Activated CD8-positive, alpha-beta memory T cell treated with anti-CD3 and anti-CD28 coated beads for 48 hours (primary cell): ENCODE measurements at regions not wholly inside any gene's neighbourhood (a gene's known extent, or its start where the extent isn't known, plus 50 kb on each side); places are given as distances from the start of the nearest gene placed in this dataset.

Experiments used
- DNase-seq, 3 experiments: peaks; one replicate each; pipeline ENCODE4 v3.0.0-alpha.2; 2020; ENCODE audit warnings: low read depth in 2 of 3, low spot score in 2 of 3

DNA sequence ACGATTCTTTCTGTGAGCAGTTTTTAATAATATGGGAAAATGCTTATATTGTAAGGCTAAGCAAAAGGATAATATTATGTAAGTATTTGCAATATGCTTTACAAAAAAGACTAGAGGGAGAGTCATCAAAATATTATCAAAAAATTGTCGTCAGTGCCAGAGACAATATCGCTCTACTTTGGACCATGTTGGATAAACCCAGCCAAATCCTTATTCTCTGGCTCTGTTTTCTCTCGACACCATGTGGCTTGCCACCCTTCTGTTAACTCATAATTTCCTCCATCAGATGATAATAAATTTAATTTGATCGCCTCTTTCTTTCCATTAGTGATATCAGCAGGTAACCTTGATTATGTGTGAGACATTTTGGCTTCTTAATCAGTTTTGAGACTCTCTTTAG is 129.9 kb downstream of the CDC42EP3 start:
- DNase-seq, result no peak

DNA sequence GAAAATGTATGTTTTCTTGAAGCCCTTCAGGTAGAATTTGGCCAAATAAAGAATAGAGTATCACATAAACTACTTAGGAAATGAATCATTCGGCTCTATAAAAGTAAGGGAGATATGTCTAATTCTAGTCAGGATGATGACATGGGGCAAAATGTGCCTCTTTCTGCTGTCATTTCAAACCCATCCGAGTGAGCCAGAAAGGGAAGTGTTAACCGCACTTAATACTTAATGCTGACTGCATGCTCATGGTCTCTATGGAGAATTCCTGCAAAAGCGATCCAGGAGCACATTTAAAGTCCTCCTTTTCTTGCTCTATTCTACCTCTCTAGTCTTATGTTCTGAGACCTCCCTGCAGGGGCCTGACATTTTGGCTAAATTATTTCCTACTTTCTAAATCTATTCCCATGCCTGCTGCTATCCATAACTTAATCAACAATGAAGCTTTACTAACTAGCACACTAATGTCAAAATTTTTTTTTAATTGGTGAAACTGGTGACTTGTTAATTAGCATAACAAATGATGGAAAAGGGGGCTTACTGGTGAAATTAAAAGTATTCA is 127.4 kb downstream of the CDC42EP3 start:
- DNase-seq, result no peak

DNA sequence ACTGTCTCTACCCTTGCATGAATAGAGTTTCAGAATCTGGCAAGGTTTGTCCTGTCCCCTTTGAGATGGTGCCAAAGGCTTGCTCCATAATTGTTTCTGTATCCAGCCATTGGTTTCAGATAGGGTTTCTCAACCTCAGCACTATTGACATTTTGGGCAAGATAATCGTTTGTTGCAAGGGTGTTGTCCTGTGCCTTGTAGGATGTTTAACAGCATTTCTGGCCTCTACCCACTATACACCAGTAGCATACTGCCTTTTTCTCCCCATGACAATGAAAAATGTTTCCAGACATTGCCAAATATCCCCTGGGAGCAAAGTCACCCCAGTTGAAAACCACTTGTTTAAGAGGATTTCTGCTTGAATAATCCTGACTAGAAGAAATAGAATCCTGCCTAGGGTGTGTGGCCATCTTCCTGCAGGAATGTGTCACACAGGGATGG is 126.8 kb downstream of the CDC42EP3 start:
- no peak for DNase-seq

DNA sequence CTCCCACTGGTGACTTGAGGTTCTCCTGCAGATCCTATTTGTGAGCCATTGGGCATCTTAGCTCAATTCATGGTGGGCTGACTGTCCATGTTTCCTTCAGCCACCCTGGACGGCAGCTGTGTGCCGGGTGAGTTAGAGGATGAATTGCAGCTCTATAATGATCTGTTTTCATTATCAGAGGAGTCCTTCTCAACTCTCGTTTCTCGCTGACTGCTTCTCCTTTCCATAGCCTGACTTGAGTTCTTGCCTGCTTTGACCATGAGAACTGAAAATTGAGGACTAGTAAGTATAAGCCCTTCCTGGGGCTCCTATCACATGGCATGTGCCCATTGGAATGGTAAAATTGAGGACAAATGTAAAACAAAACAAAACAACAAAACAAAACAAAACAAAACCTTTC is 121.8 kb downstream of the CDC42EP3 start:
- no peak for DNase-seq

DNA sequence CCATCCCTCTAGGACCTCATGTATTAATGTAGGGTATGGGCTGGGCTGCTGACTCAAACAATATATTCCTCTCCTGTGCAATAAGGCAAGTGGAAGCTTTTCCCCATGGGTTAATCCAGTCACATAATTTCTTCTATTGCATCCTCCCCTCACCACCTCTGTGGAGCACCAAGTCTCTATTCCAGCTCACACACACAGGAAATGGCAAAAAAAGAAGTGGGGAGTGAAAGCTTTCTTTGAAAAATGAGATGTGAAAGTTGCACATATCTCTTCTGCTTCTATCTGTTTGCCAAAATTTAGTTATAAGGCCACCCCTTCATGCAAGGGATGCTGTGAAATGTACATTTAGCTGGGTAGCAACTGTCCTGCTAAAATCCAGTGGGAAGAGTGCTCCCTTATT is 121.3 kb downstream of the CDC42EP3 start:
- no peak for DNase-seq

DNA sequence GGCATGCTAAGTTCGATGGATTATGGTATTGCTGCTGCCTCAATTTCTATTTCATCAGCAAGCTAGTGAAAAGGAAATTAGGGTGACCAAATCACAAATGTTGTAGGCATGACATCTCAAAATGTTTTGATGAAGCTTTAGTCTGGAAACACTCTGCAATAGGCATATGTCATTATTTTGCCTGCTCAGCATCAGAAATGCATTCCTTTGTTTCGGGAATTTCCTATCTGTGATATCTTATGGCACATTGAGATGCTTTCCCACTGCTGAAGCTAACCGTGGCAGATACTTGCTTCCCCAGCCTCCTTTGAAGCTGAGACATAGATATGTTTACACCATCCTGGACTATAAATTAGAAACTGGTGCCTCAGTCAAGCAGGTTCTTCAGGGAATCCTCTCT is 119.7 kb downstream of the CDC42EP3 start:
- DNase-seq, result no peak

DNA sequence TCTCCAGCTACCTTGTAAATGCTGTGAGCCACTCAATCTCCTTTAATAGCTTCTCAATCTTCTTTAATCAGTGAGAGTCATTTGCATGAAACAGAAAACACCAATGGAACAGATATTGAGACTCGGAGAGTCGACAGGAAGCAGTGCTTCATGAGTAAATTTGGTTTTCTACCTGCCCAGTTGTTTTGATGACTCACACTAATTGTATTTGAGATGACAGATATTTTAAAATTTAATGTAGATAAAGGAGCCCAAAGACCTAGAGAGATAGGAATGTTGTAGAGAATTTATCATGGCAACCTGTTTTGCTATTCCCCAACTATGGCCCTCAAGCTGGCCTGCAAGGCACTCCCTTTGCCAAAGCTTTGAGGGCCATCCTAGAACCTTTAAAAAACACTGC is 119.1 kb downstream of the CDC42EP3 start:
- no peak for DNase-seq

DNA sequence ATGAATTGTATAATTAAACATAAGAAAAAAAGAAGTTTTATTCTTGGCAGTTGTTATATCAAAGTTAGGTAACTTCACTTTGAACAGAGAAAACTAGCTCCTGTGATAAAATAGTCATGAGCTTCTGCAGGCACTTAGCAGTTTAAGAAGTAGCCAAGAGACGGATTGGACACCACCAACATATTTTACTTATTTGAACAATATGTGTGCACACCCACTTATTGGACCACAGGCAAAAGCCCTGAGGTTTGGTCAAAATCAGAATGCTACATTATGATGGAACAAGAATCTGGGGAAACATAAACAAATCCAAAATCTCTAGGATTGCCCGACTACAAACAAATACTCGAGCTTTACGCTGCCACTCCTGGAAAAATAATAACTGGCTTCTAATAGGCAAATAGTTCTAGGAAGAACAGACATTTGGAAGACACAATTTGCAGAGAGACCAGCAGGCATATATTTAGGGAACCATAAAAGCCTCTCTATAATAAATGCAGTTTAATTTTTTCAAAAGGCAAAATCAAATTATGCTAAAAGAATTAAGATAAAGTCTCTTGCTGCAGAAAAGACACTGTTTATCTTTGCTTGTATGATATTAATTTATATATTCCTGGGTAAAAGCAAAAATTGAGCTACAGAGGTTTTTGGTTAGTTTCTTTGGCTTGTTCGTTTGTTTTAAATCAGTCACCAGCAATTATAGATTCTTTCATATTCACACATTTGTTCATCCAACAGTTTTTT is 117.9 kb downstream of the CDC42EP3 start:
- DNase-seq, result no peak

DNA sequence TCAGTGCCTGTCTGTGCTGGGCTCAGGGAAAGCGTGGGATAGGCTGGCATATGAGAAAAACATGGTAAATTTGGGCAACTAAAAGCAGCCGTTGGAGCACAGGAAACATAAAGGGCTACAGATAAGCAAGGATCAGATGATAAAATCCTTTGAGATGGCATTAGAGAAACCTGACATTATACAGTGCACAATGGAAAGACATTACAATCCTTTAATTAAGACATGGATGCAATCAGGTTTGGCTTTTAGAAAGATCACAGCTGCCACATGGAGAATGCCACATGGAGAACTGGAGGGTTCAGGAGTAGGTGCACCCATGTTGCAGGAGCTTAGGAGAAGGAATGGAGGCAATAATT is 117.3 kb downstream of the CDC42EP3 start:
- no peak for DNase-seq

DNA sequence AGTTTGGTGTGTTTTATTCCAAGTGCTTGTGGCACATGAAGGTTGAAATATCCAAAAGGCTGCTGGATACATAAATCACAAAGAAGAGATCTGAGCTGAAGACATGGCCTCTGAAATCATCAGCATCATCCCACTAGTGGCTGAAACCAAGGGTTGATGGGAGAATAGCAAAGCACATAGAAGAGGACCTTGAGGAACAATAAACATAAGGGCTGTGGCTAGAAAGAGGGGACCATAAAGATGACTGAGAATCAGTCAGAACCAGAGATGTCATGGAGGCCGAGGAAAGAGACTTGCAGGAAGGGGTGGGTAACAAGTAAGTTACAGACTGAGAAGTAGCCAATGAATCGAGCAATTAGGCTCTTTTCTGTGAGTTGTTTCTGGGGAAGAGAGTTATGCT is 116.8 kb downstream of the CDC42EP3 start:
- DNase-seq, result no peak

DNA sequence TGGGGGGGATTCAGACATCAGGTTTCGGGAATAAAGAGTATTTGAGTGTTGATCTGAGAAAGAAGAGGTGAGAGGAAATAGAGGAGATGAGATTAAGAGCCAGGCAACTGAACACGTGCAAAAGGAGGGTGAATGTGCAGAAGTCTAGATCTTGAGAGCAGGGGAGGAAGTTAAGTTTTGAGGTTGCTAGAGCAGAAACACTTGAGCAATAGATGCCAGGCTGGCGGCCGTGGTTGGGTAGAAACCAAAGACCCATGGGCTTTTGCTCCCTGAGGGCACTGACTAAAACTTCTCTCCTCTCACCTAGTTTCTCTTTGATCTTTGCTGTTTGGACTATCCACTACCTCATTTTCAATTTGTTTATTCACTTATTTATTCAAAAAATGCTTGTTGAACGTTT is 116.0 kb downstream of the CDC42EP3 start:
- no peak for DNase-seq

DNA sequence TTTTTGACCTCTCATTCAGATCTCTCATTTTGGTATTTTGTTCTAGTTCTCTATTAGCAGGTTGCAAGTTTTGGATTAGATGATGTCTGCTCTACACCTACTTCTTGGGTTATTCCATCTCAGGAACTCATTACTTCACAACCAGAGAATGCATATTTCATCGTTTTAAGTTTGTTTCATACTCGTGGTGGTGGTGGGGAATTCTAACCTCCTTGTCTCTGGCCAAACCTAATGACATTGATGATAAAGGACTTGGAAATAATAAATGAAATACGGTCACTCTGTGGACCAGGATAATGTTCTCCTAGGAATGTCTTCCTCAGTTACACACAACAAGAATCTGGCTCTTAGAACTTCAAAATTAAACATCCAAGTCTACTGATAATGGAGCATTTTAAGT is 115.2 kb downstream of the CDC42EP3 start:
- no peak for DNase-seq

DNA sequence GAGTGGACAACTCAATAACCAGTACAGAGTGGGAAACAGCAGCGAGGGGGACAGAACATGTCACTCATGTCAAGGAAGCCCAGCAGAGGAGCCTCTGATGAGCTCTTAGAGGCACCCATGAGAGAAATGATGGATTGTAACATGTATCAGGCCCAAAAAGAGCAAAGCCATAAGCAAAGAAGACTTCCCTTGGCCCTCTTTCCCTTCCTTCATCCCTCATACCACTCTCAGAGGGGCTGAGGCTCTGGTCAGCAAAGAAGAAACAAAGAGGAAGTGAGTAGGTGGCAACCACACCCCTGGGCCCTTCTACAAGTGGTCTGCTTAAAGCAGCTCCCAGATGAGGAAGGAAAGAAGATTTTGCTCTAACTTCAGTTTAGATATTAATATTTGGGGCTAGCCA is 112.8 kb downstream of the CDC42EP3 start:
- no peak for DNase-seq

DNA sequence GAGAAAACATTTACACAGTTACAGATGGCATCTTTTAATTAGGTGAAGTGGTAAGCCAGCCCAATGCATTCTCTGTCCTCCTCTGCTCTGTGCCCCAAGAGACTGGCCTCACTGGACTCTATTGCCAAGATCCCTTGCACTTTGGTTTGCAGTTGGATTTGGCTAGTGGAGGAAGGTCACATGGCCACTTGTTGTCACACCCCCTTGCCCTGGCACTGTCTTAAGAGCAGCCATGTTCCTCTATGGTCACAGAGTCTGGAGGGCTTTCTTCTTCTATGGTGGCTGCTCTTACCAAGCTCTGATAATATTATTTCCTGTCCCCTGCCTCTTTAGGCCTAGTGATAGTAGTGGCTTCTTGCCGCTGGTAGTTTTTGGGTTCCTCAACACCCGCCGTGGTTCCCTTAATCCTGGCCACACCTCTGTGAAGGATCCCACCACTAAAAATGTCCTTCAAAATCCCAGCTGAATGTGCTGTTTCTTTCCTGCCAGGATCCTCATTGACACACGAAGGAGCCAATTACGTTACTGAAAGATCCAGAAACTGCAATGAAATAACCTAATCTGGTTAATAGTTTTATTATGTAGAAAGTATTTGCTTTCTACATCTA is 111.1 kb downstream of the CDC42EP3 start:
- DNase-seq, result no peak

DNA sequence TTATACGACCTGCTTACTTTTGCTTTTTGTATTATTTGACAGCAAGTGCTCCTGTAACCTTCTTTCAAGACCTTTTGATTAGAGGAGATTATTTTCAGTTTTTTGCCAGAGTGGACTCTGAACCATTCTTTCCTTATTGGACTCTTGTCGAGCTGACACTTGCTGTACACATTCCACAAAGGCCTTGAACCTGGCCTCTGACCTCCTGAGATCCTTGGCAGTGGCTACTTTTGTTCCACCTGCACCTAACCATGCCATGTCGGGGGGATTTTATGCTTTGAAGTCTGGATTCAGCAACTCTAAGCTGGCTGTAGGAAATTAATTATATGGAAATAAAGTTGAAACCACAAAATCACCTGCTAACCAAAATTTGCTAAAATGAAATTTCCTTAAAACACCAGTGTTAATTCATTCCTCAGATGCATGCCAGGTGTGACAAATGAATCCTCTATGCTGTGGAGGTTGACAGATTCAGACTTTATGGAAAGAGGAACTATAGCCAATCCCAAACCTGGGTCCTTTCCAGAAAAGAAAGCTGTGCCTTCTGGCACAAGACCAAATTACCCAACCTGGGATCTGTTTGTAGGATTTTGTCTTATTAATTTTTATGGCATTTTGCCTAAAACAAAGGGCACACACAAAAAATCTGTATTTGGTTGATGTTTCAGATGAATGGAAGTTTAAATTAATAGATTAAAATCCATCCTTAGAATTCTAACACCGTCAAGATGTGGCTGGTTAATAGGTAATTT is 110.4 kb downstream of the CDC42EP3 start:
- DNase-seq, result no peak

DNA sequence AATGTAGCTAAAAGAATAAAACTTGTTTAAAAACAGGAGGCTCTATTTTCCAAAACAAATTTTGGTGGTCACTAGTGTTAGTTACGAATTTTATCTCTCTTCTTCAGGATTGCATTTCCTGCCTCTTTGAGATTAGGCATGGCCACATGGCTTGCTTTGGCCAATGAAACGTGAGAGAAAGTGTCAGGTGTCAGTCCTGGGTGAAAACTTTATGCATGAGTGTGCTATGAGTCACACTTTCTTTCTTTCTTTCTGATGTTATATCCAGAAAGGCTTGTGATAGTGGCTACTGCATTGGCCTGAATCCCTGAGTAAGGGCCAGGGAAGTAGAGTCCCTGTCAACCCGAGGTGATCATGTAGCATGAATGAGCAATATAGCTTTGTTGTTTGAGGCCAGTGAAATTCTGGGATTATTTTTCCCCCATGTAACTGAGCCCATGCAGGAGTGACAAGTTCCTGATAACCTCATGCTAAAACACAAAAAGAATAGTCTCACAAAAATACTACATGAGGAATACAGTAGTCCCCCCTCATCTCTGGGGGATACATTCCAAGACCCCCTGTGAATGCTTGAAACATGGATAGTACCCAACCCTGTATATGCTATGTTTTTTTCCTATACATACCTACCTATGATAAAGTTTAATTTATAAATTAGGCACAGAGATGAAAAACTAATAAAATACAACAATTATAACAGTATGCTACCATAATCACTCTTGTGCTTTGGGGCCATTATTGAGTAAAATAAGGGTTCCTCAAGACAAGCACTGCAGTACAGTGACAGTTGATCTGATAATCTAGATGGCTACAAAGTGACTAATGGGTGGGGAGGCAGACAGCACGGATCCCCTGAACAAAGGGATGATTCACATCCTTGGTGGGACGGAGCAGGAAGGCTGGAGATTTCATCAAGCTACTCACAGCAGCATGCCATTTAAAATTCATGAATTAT is 109.5 kb downstream of the CDC42EP3 start:
- no peak for DNase-seq

DNA sequence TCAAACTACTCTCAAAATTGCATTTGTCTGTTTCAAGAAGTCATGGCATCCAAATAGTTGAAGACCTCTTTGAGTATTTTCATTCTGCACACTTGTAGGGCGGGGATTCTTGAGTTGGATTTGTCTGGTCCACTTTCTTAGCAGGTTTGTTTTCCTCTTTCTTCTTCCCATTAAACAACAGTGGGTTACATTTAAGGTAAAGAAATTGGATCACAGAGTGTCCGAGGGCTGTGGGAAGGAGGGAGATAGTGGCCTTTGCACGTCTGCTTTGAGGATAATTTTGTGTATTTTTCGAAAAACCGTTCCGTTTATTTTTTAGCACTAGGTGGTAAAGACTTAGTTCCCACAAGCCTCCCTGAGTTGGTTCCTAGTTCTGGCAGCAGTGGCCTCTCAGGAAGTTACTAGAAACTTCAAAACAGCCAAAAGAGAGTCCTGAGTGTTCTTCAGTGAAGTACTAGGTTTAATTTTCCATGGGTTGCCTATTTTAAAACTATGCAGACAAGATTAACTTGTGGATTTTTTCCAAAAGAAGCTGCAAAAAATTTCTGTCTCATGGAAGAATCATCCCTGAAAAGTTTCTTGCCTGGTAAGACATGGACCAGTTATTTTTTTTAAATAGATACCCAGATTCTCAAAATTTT is 107.9 kb downstream of the CDC42EP3 start:
- DNase-seq, result no peak

DNA sequence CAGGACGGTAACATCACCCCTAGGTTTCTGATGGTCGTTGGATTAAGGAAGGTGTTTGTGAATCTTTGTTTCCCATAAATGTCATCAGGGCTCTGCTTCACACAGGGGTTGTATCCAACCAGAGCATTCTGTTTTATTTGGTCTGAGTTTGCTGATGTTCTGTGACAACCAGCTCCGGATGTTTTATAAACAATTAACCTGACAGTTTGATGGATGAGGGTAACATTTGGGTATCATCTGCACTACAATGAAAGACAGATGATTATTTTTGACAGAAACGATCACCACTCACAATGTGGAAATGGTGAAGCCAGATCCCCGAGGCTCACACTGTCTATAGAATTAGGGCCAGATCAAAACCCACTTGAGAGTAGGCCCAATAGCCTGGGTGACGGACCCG is 107.1 kb downstream of the CDC42EP3 start:
- DNase-seq, result no peak

DNA sequence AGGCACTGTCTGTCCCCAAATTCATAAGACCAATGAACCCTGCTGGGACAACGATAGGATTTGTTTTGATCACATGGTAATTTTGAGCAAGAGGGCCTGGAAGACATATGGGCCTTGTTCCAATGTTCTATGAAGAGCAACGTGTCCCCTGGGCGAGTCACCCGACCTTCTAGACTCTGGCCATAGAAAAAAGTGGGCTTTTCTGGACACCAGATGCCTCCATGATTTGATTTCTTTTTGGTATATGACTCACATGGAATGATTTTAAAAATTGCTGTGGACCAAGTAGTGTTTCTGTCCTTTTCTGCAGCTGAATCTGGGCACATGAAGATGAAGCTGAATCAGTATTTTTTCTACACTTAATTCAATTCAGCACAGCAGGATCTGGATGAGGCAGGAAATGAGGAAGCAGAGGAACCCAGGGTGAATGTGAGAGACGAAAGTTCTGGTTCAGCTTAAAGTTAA is 104.9 kb downstream of the CDC42EP3 start:
- DNase-seq, result no peak

DNA sequence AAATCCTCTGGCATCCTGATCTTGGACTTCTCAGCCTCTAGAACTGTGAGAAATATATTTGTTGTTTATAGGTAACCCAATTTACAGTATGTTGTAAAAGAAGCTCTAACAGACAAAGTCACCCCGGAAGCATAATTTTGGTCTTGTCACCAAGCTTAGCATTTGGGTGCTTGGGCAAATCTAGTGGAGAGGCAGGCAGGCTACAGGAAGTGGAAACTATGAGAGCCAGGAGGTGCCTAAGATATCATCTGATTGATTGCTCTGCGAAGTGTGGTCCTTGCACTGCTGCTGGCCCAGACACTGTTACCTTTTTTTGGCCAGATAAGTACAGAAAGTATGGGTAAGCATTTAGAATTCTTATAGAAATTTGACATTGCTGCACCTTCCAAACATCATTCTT is 102.9 kb downstream of the CDC42EP3 start:
- DNase-seq, result no peak
